ENCODE measurements at regions not wholly inside any gene's neighbourhood (a gene's known extent, or its start where the extent isn't known, plus 50 kb on each side); places are given as distances from the start of the nearest gene placed in this dataset.

- no peak overlapping the region for H3K27ac ChIP-seq
- no peak for DNase-seq
- no peaks in the 10 kb centered on the region for H3K9me3 ChIP-seq
- no peak overlapping the region for H3K4me3 ChIP-seq
- intact Hi-C loops (cut with DNase I; ENCODE audit: low total_unique reads) = no loop called here
- TF ChIP-seq POLR2A (IDR thresholded peaks at IDR 0.05) (no peak), CTCF (IDR thresholded peaks at IDR 0.05) (no peak)
- H3K4me1 ChIP-seq = no peaks in the 10 kb centered on the region
- no peaks in the 10 kb centered on the region for H3K36me3 ChIP-seq
- H3K27me3 ChIP-seq = no peaks in the 10 kb centered on the region
These were observed 206.4 kb downstream of the ENC1 start for GRCh38 chr5:74433896-74434829.

- intact Hi-C loops (cut with DNase I; ENCODE audit: low total_unique reads) = no loop called here
- no peaks in the 10 kb centered on the region for H3K4me1 ChIP-seq
- no peak for TF ChIP-seq CTCF (IDR thresholded peaks at IDR 0.05)
- TF ChIP-seq POLR2A (IDR thresholded peaks at IDR 0.05) = no peak
These were observed 207.2 kb downstream of the ENC1 start for GRCh38 chr5:74433255-74433895.

GRCh38 chr5:74432721-74433120, 207.8 kb downstream of the ENC1 start:
- Histone ChIP-seq H3K36me3 (no peaks in the 10 kb centered on the region), H3K9me3 (no peaks in the 10 kb centered on the region), H3K4me3 (no peak overlapping the region), H3K27me3 (no peaks in the 10 kb centered on the region), H3K27ac (no peak overlapping the region), H3K4me1 (no peaks in the 10 kb centered on the region)
- DNase-seq = no peak
- TF ChIP-seq CTCF (IDR thresholded peaks at IDR 0.05) = no peak
- TF ChIP-seq POLR2A (IDR thresholded peaks at IDR 0.05) = no peak
- intact Hi-C loops (cut with DNase I; ENCODE audit: low total_unique reads) = no loop called here

More at GRCh38 chr5:74433255-74433895, 207.2 kb downstream of the ENC1 start:
- no peak for DNase-seq
- Histone ChIP-seq H3K27me3 (no peaks in the 10 kb centered on the region), H3K4me3 (no peak overlapping the region), H3K27ac (no peak overlapping the region), H3K36me3 (no peaks in the 10 kb centered on the region), H3K9me3 (no peaks in the 10 kb centered on the region)

- Histone ChIP-seq H3K27ac (no peak overlapping the region), H3K27me3 (no peaks in the 10 kb centered on the region), H3K36me3 (no peaks in the 10 kb centered on the region), H3K4me3 (no peak overlapping the region), H3K9me3 (no peaks in the 10 kb centered on the region), H3K4me1 (no peaks in the 10 kb centered on the region)
- intact Hi-C loops (cut with DNase I; ENCODE audit: low total_unique reads) = no loop called here
- DNase-seq = no peak
- TF ChIP-seq POLR2A (IDR thresholded peaks at IDR 0.05) (no peak), CTCF (IDR thresholded peaks at IDR 0.05) (no peak)
These were observed 208.3 kb downstream of the ENC1 start for GRCh38 chr5:74432216-74432615.

- Histone ChIP-seq H3K27ac (no peak overlapping the region), H3K9me3 (no peaks in the 10 kb centered on the region), H3K4me3 (no peak overlapping the region), H3K27me3 (no peaks in the 10 kb centered on the region), H3K4me1 (no peaks in the 10 kb centered on the region), H3K36me3 (no peaks in the 10 kb centered on the region)
- intact Hi-C loops (cut with DNase I; ENCODE audit: low total_unique reads) = no loop called here
- TF ChIP-seq CTCF (IDR thresholded peaks at IDR 0.05) (no peak), POLR2A (IDR thresholded peaks at IDR 0.05) (no peak)
- DNase-seq = no peak
These were observed 209.2 kb downstream of the ENC1 start for GRCh38 chr5:74431290-74431669.

Measured in uterus (tissue), 3 donors.